ENCODE measurements at regions not wholly inside any gene's neighbourhood (a gene's known extent, or its start where the extent isn't known, plus 50 kb on each side); places are given as distances from the start of the nearest gene placed in this dataset.

DNA sequence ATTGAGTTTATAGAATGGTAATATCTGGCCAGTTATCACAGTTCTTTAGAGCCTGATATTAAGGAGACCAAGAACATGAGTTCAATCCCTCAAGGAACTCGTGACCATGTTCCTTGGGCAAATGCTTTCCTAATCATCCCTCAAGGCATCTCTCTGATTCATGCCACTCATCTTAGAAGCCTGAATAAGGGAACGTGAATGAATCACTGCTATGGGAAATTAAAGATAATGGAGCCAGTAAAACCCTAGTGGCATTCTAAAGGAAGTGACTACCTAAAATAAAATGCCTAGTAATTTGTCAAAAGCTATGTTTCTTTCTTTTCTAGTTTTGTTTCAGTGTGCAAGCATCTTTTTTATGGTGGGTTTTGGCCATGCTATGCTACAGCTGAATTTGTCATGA lies 1161.3 kb downstream of the C4orf33 start:
- TF ChIP-seq, protein P1, sequence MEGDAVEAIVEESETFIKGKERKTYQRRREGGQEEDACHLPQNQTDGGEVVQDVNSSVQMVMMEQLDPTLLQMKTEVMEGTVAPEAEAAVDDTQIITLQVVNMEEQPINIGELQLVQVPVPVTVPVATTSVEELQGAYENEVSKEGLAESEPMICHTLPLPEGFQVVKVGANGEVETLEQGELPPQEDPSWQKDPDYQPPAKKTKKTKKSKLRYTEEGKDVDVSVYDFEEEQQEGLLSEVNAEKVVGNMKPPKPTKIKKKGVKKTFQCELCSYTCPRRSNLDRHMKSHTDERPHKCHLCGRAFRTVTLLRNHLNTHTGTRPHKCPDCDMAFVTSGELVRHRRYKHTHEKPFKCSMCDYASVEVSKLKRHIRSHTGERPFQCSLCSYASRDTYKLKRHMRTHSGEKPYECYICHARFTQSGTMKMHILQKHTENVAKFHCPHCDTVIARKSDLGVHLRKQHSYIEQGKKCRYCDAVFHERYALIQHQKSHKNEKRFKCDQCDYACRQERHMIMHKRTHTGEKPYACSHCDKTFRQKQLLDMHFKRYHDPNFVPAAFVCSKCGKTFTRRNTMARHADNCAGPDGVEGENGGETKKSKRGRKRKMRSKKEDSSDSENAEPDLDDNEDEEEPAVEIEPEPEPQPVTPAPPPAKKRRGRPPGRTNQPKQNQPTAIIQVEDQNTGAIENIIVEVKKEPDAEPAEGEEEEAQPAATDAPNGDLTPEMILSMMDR (conservative IDR thresholded peaks at IDR 0.05; ENCODE audit: low read depth, low read length): no peak
- no peak for TF ChIP-seq RAD21 (IDR thresholded peaks at IDR 0.05; ENCODE audit: low read length)
- TF ChIP-seq MAZ (IDR thresholded peaks at IDR 0.05; ENCODE audit: borderline replicate concordance, low read depth, low read length): no peak
- no peak for TF ChIP-seq POLR2A (IDR thresholded peaks at IDR 0.05; ENCODE audit: low read depth, low read length)
- TF ChIP-seq BHLHE40 (IDR thresholded peaks at IDR 0.05; ENCODE audit: low read depth, low read length): no peak
- TF ChIP-seq CEBPB (IDR thresholded peaks at IDR 0.05; ENCODE audit: low read depth, low read length): no peak
- no peak for TF ChIP-seq RFX5 (IDR thresholded peaks at IDR 0.05; ENCODE audit: low read depth, low read length)
- no peak for TF ChIP-seq MAFK (IDR thresholded peaks at IDR 0.05; ENCODE audit: low read depth, low read length)
- no peak for TF ChIP-seq RCOR1 (IDR thresholded peaks at IDR 0.05; ENCODE audit: insufficient replicate concordance, low read length)
- no peak for TF ChIP-seq FOS (IDR thresholded peaks at IDR 0.05; ENCODE audit: low read depth, low read length)
- no peak for TF ChIP-seq SMC3 (IDR thresholded peaks at IDR 0.05; ENCODE audit: low read depth, low read length)
- TF ChIP-seq, protein P2, sequence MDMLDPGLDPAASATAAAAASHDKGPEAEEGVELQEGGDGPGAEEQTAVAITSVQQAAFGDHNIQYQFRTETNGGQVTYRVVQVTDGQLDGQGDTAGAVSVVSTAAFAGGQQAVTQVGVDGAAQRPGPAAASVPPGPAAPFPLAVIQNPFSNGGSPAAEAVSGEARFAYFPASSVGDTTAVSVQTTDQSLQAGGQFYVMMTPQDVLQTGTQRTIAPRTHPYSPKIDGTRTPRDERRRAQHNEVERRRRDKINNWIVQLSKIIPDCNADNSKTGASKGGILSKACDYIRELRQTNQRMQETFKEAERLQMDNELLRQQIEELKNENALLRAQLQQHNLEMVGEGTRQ (IDR thresholded peaks at IDR 0.05; ENCODE audit: low read depth, low read length): no peak

Measured in IMR-90 (cell line).